HPDE6-E6E7 (cell line): ENCODE measurements at regions not wholly inside any gene's neighbourhood (a gene's known extent, or its start where the extent isn't known, plus 50 kb on each side); places are given as distances from the start of the nearest gene placed in this dataset.
A peak's percentile ranks its signal among the peaks of the same experiment; 100 is the strongest.
"Not testable (repeated sequence)": the region's sequence is repeated elsewhere in the genome, so short reads cannot be mapped to it uniquely, and the experiment has no call there.

Experiments
- DNase-seq: peaks from one replicate; pipeline ENCODE4 v3.0.0; 2011; ENCODE audit warnings: missing footprints; ENCODE audit errors: extremely low spot score

DNA sequence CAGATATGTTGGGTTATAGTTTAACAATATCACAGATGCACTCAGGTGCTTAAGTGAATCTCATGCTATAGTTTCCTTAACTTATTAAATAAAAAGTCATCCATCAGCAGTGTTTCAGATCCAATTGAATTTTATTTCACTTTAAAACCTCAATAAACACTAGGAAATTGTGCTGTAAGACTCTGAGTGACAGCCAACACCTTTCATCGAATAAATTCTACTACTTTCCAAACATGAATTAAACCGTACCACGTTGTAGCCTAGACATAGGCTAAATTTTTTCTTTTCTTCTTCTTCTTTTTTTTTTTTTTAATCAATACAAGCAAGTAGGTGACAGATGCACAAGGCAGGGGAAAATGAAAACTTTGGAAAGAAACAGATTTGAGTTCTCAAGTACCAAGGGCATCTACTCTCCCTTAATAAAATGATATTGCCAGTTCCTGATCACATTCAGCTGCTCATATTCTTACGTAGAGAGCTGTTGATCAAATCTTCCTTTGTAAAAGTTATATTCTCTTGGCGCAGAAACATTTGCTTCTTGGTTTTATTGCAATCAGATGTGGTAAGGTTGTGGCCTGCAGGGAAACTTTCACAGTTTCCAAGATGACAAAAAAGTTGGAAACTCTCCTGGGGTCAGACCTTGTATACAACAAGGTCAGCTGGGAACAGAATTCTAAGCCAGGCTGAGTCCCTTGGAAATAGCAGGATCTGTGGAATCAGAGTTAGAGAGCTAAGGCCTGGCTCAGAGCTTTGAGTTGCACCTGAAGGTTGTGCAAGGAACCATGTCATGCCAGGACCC is 147.7 kb downstream of the CD47 start:
- DNase-seq, result no peak

DNA sequence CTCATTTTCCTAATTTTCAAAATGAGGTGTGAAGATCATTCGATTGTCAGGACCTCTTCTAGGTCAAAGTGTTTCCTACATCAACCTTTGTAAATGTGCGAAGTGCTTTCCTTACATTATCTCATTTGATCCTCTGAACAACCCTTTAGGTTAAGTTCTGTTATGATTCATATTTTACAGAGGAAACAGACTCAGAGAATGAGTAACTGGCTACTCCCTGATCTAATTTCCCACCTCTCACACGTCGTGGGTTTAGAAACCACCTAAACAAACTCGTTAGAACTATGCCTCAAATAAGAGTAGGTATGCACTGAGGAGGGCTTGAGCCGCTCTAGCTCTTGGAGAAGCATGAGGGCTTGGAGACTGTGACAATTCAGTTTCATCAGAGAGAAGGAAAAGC is 148.6 kb downstream of the CD47 start:
- DNase-seq, result peak; percentile 41

DNA sequence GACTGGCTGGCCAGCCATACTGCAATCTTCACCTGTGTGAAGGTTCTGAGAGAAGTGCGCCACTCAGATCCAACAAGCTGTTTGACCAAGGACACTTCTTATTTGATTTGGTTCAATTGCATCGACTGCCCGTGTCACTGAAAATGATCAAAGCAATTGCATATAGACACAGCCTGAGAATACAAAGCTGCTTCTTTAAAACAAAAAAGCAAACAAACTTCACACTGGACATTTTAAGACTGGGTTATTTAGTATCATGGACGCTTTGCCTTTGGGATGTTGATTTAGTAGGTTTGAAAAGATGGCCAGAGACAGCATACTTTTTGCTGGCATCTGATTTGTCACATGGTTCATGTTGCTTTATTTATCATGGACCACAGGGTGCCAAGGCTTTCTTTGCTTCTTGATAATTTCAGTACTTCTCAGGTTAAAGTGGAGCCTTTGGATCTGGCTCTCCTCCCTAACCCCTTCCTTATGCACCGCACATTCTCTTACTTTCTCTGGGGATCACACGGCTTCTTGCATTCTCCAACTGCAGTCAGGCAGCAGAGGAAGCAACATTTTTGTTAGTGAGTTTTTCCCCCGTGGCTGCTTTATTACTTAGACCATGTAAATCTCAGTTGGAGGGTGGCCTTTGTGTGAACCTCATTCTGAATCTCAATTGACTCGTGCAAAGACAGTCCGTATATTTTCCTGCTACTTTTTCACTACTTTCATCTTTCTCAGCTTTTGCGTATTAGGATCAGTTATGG is 151.0 kb downstream of the CD47 start:
- DNase-seq, result no peak

DNA sequence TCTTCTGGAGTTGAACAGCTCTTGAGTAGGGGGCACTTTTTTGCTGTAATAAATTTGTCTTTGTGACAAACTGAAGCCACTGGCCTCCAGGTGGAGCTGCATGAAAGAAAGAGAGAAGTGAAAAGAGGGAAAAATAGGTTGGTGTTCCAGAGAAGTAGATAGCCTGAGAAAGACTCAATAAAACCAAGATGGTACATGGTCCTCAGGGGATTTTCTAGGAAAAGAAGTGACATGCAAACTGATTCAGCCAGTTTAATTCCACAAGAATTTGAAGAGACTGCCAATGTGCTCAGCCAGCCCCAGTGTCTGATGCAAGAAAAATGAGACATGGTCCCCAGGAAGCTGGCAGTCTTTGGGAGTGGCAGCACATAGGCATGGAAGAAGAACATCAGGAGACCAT is 152.7 kb downstream of the CD47 start:
- peak; percentile 12 for DNase-seq

DNA sequence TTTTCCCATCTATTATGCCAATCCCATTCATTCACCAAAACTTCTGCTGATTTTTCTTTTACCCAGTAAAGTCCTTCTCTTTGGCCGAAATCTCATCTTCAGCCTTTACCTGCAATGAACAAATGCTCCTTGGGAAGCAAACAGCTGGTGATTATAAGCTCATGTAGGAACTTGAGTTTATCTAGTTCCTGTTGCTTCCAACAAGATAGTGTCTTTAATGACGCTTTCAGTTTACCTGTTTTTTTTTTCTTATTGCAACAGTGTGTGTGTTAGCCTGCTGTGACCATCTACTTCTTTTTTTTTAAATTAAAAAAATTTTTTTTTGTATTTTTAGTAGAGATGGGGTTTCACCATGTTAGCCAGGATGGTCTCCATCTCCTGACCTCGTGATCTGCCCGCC is 156.0 kb downstream of the CD47 start:
- DNase-seq, result no peak

DNA sequence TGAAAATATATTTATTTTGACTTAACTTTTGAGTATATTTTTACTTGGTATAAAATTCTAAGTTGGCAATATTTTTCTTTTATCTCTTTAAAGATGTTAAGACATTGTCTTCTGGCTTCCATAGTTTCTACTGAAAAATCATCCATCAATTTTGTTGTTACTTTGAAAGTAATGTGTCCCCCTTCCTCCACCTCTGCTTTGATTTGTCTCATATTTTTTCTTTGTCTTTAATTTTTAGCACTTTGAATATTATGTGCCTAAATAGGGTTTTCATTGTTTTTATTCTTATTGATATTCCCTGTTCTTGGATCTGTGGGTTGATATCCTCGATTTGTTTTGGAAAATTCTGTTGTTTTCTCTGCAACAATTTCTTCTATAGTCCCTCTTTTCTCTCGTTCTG is 157.4 kb downstream of the CD47 start:
- DNase-seq, result no peak

DNA sequence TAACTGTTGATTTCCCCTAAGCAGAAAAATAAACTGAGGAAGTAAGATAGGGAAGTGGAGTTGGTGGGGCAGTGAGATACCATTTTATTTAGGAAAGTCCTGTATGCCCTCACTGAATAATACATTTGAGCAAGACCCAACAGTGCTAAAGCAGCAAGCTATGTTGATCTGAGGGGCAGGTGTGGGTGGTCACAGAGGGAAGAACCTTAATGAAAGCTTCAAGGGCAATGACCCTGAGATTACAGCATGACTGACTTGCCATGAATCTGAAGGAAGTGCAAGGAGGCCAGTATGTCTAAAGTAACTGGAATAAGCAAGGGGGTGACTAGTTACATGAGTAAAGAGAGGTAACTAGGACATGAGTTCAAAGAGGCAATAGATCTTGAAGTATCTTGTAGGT is 159.5 kb downstream of the CD47 start:
- DNase-seq, result no peak

DNA sequence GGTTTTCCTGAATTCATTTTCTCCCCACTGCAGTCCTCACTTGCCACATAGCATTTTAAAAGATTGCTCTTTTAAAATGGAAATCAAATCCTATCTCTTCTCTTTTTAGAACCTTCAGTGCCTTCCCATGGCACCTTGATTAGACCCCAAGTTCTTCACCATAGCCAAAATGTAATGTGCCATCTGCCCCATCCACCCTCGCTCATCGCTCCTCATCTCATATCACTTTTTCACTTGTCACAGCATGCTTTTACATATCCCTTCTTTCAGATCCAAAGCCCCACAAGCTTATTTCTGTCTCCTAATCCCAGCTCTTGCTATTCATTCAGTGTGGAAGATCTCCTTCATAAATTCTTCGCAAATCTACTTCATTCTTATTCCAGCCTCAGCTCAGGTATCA is 161.7 kb downstream of the CD47 start:
- DNase-seq, result no peak

DNA sequence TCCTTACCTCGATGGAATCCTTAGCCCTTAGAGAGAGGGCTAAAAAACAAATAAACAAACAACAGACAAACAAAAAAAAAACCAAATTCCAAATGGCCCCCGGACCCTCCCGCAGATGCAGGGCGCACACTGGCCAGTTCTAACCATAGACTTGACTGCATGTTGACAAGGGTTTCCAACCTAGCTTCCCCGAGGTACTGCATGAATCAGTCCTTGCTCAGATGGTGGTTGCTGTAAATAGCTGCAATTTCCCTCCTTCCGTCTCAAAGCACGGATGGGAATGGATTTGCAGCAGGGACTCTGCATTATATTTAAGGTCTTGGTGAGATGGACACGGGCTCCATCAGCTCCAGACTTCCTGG is 162.8 kb downstream of the CD47 start:
- no peak for DNase-seq

DNA sequence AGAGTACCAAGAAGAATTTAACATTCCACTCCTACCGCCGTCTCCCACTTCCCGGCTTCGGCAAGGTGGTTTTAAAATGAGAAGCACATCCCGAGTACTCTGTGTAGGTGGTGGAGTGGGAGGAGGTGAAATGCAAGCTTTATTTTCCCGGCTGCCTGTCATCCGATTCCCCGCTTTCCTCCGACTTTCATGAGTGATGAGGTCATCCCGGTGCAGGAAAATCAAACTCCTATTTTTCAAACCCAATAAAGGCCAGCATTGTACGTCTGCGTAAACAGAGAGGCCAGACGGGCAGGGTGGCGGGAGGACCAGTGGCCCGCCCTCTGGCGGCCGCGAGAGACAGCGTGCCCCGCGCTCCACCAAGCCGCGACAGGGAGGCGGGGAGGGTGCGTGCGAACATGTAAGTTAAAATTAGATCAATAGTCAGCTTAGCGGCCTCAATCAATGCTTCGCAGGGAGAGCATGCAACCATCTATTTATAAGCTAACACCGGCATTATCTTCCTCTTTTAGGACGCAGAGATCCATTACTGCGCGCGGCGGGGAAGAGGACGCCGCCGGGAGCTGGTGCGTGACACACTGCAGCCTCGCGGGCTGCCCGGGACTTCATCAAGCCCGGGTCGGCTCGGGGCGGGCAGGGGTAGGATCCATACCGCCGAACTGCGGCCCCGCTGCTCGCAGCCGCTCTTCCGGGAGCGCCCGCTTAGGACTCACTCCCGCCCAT is 163.3 kb downstream of the CD47 start:
- peak; percentile 79 for DNase-seq

DNA sequence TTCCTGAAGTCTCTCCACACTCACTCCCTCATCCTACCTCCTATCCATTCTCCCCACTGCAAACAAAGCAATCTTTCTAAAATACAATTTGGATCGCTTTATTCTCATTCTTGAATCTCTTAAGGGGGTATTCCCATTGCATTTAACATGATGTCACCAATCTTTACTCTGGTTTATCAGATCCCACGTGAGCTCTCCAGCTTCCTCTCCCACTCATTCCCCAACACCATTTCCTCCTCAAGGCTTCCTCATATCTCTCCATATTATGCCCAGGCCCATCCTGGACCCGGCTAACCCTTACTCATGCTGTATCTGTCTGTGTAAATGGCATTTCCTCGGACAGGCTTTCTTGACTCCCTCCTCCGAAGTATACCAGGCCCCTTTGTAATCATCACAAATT is 165.0 kb downstream of the CD47 start:
- no peak for DNase-seq

DNA sequence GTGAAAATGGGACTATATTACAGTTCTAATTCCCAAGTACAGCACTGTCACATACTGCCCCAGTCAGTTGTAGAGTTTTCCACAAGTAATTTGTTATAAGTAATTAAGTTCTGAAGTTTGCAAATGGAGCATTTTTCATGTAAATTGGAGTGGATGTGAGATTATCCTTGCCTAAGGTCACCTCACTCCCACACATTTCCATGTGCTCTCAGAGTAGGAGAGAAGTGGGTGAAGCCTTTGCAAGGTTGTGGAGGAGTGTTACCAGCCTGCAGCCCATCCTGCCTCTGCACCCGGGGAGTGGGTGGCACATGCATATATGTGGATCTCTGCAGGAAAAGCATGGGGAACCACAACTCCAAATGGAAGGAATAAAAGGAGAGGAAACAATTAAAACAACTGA is 169.8 kb downstream of the CD47 start:
- DNase-seq, result no peak

DNA sequence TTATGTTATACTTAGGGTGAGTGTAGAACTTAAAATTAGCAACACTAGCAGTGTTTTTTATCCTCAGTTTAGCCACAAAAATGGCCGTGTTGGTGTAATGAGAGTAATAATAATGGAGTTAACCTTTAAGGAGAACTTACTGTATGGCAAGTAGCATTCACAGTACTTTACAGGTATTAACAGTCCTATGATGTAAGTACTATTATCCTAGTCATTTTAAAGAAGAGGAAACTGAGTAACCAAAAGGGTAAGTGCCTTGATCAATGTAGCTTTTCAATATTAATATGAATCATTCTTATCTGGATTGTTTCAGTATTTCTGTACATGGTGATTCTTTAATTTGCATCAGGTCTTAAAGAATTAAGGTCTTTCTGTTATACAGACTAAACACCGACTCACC is 170.3 kb downstream of the CD47 start:
- DNase-seq, result no peak

DNA sequence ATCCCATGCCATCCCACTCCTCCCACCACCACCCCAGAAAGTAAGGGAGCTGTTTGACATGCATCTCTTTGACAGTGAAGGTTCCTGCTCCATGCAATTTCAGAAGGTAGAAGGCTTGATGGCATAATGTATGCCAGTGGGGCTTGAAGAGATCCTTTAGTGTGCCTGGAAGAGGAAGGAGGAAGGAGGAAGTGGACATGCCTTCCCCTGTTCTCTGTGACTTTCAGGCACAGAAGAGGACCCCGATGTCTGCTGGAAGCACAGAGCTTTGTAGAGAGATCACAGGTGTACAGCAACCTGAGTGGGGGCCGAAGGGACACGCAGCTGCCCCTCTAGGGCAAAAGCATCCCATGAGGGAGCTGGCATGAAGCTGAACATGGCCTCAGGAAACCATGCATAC is 171.6 kb downstream of the CD47 start:
- no peak for DNase-seq

DNA sequence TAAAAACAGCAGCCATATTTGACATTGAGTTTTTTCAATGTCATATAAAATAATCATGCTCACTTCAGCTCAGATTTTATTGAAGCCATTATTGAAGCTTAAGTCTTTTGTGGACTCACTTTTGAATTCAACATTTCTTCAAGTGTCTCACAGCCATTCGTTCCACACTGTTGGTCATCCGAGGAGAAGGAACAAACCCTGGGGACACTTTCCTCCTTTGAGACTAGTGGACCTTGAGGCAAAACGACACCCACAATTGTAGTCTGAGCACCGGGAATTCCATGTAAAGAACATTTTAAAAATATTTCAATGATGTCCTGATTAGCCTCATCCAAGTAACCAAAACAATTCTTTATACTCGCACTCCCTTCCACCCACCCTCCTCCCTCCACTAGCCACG is 174.7 kb downstream of the CD47 start:
- DNase-seq, result no peak

DNA sequence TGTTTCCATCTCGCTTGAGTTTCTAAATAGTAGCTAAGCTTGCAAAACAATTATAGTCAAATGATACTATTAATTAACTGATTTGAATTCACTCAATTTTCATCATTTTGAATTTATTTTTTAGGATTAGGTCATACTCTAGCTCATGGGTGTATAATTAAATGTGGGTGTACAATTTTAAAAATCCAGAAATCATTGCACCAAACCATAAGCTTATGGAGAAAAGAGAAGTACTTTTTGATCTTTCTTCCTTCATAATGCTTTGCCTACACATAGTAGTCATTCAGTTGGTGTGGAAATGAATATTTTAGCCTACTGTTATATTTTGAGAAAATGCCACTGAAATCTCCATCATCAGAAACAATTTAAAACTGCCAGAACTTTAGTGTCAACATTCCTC is 175.1 kb downstream of the CD47 start:
- DNase-seq, result no peak

DNA sequence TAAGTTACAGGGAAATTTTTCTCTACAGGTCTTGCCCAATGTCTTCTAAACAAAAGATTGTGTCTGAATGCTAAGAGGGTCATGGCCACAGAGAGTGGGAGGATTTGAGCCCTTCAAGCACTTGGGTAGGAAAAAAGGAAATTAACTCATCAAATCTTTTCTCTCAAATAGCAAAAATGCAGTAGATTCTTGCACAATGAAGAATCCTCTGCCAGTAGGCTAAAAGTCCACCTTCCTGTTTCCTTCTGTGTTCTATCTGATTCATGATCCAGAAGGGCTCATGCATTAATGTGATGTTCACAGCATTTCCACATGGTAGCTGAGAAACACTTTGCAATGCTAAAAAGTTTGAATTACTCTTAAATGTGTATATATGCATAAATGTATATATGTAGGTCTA is 177.1 kb downstream of the CD47 start:
- DNase-seq, result no peak

DNA sequence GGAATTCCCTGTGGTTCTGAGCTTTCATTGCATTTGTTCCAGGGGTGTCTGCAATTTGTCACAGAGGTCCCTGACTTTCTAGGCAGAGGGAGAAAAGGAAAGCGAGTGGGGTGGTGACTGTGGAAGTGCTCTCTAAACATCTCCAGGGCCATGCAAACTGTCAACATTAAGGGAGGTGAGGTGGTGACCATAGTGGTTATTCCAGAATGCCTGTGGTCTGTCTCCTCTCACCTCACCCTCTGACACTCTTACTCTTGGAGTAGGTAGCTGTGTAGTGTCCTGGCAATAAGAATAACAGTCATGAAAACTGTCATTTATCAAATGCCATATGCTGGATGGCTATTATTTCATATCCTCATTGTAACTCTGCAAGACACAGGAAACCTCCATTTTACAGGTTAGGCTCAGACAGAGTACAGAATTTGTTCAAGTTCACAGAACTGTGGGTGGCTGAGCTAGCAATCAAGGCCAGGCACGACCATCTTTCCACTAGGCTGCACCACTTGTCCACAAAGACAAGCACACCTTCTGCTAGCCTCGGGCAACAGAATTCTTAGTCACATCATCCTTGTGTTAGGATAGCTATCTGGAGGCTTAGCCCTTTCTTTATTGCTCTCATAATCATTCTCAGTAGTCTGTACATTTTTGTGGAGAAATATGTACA is 179.4 kb downstream of the CD47 start:
- DNase-seq, result no peak

DNA sequence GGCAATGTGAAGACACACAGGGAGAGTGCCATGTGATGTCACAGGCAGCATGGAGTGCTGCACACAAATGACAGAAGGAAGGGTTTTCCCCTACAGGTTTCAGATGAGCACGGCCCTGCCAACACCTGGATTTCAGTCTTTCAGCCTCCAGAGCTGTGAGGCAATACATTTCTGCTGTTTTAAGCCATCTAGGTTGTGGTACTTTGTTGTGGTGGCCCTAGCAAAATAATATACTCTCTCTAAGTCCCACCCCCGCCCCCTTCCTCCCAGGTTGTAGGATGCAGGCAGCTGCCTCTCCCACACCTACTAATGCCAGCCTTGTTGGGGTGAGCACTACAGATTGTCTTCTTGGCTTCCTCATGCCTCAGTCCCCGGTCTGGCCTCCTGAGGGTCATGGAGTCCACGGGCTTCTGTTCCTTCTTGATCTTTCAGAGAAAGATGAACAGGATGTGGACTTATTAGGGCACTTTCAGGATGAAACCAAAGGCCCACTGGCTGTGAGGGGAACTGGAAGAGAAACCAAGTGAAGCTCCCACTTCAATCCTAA is 180.0 kb downstream of the CD47 start:
- no peak for DNase-seq

DNA sequence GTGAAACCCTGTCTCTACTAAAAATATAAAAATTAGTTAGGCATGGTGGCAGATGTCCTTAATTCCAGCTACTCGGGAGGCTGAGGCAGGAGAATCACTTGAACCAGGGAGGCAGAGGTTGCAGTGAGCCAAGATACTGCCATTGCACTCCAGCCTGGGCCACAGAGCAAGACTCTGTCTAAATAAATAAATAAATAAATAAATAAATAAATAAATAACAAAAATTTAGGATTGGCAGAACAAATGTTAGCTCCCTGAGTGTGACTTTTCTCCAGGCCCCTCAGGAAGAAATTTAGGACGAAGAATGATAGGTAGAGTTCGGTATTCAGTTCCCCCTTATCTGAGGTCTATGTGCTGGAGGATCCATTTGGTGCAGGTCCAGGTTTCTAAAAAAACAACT is 181.2 kb downstream of the CD47 start:
- not testable (repeated sequence) for DNase-seq

DNA sequence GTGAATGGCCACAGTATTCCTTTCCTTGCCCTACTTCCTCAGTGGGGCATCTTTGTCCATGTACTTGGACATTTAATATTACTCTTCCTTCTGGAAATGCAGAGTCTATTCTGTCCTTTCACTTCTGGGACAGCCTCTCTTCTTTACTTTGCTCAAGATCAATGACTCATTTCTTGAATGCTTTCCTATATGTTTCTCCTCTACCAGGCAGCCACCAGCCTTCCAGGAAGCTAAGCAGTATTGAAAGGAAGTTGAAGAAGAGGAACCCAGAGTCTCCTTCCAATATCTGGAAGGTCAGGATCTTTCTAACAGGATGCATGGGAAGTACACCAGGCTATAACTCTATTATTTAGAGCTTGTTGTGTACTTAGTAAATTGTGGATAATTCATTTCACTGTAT is 182.8 kb downstream of the CD47 start:
- no peak for DNase-seq

DNA sequence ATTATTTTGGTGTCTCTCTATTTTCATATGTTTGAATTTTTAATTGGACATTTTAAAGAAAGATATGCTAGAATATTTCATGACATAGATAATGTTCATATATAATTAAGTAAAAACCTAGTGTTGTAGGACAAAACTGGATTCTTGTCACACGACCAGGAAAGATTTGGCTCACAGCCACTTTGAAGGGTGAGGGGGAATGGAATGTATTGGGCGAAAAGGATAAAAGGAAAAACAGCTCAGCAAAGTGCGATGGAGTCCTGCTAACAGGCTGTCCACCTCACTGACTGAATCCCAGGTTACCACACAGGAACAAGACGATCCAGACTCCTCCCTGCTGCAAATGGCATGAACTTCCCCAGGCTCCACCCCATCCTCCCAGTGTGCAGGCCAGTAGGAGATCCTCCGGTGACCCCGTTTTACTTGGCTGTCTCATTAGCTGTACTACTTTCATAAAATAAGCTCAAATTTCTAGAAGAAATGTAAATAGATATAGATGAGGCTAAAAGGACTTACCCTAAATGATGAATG is 186.2 kb downstream of the CD47 start:
- no peak for DNase-seq
